ENCODE measurements at regions not wholly inside any gene's neighbourhood (a gene's known extent, or its start where the extent isn't known, plus 50 kb on each side); places are given as distances from the start of the nearest gene placed in this dataset.

DNA sequence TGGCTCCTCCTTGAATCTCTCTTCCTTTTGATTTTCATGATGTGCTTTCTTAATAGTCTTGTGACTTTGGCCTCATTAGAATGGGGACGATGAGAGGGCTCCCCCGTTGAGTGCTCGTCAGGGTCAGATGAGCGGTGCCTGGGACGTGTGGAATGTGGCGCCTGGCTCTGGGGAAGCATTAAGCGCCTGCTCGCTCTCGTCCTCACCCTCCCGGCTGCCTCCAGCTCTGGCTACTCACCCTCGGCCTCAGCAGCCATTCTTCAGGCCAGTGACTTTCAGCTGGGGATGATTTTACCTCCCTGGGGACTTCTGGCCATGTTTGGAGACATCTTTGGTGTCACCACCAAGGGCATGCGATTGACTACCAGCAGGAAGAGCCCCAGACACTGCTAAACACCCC is 69.7 kb downstream of the RPS6KA4 start:
- no peak for TF ChIP-seq TAF1 (IDR thresholded peaks at IDR 0.05; ENCODE audit: low read depth)
- TF ChIP-seq EP300 (IDR thresholded peaks at IDR 0.05; ENCODE audit: borderline replicate concordance): no peak
- TF ChIP-seq FOXM1 (IDR thresholded peaks at IDR 0.05; ENCODE audit: borderline replicate concordance, low read depth): no peak
